Panc1 (cell line): ENCODE measurements at regions not wholly inside any gene's neighbourhood (a gene's known extent, or its start where the extent isn't known, plus 50 kb on each side); places are given as distances from the start of the nearest gene placed in this dataset.
"Not testable (repeated sequence)": the region's sequence is repeated elsewhere in the genome, so short reads cannot be mapped to it uniquely, and the experiment has no call there.

ENCODE experiments used
- ATAC-seq: fragments of 200-7000 bp; cut with Tn5 transposase; 2 replicates; pipeline ENCODE4 v1.9.1; 2020; ENCODE audit warnings: mild to moderate bottlenecking, moderate library complexity
- BruUV-seq: library from RNA; stranded (reverse); fragments of 400-500 nt; replicated peaks from 2 replicates; lab custom pipeline; 2021; lab: Mats Ljungman, UMichigan
- CTCF ChIA-PET: fragments of 300-600 bp; sonication (Branson Sonifier 250); formaldehyde crosslinking; loops from one replicate; lab custom pipeline; 2022; ENCODE audit warnings: antibody characterized with exemption; lab: Charles Lee
- POLR2A ChIA-PET: fragments of 300-600 bp; sonication (Branson Sonifier 250); formaldehyde crosslinking; loops from one replicate; lab custom pipeline; 2022; ENCODE audit warnings: antibody characterized with exemption; lab: Charles Lee
- DNase-seq: peaks from one replicate; pipeline ENCODE4 v3.0.0-alpha.2; 2010; ENCODE audit warnings: low read depth, low spot score
- H3K27ac ChIP-seq: 2 replicates; pipeline ENCODE4 v1.5.1; 2011; ENCODE audit warnings: mild to moderate bottlenecking, low read length, inconsistent platforms
- H3K27me3 ChIP-seq: fragments of 200-500 bp; sonication (Bioruptor generic); 2 replicates; pipeline ENCODE4 v1.6.0; 2014; ENCODE audit warnings: low read length, inconsistent platforms; ENCODE audit not compliant: control insufficient read depth, insufficient read depth
- H3K36me3 ChIP-seq: fragments of 200-500 bp; sonication (Bioruptor generic); 2 replicates; pipeline ENCODE4 v1.5.1; 2014; ENCODE audit warnings: inconsistent platforms, mild to moderate bottlenecking, low read length, moderate library complexity; ENCODE audit not compliant: control insufficient read depth, insufficient read depth
- H3K4me1 ChIP-seq: 2 replicates; pipeline ENCODE4 v1.5.1; 2011; ENCODE audit warnings: inconsistent platforms, mild to moderate bottlenecking, low read length, moderate library complexity; ENCODE audit not compliant: control insufficient read depth, insufficient read depth
- H3K4me3 ChIP-seq, 2 experiments: 2 replicates each; pipeline ENCODE4 v1.5.1; 2011 to 2012; ENCODE audit warnings: low read depth in 2 of 2, low read length in 2 of 2, mild to moderate bottlenecking in 2 of 2, inconsistent platforms in 1 of 2, moderate library complexity in 1 of 2
- H3K9me3 ChIP-seq: fragments of 200-500 bp; sonication (Bioruptor generic); 2 replicates; pipeline ENCODE4 v1.5.1; 2014; ENCODE audit warnings: low read depth, mild to moderate bottlenecking, inconsistent platforms, low read length, moderate library complexity; ENCODE audit not compliant: control insufficient read depth, insufficient read depth
- POLR2AphosphoS5 ChIP-seq: IDR thresholded peaks from 2 replicates; pipeline ENCODE4 v1.6.1; 2012; ENCODE audit warnings: mild to moderate bottlenecking, low read depth, low read length, moderate library complexity
- SIN3A ChIP-seq: IDR thresholded peaks from 2 replicates; pipeline ENCODE4 v1.6.1; 2012; ENCODE audit warnings: low read depth, mild to moderate bottlenecking, low read length, moderate library complexity, borderline replicate concordance; ENCODE audit not compliant: insufficient read depth
- TCF7L2 ChIP-seq: IDR thresholded peaks from 2 replicates; pipeline ENCODE4 v1.6.1; 2011; ENCODE audit warnings: mild to moderate bottlenecking, low read depth, low read length, inconsistent platforms
- in situ Hi-C: cut with HindIII; loops from 2 replicates; pipeline ENCODE4 v1.10.0; 2016; ENCODE audit warnings: low sequenced_read_pairs, low pct_unique_long_range_greater_than_20kb
- intact Hi-C: fragments of 100-400 bp; cut with micrococcal nuclease; formaldehyde crosslinking; loops from one replicate; pipeline ENCODE4 v1.10.0; 2022; ENCODE audit not compliant: unreplicated experiment
- TF ChIP-seq, protein P1 (sequence below), 2 experiments: IDR thresholded peaks; 2 replicates each; pipeline ENCODE4 v1.6.1; 2011 to 2012; ENCODE audit warnings: low read depth in 2 of 2, control low read depth in 1 of 2, low read length in 1 of 2, mild to moderate bottlenecking in 1 of 2, moderate library complexity in 1 of 2; ENCODE audit not compliant: insufficient read depth in 1 of 2
- TF ChIP-seq, protein P2 (sequence below): fragments of 450-650 bp; IDR thresholded peaks from 2 replicates; pipeline ENCODE4 v1.5.1; 2017; ENCODE audit warnings: mild to moderate bottlenecking

DNA sequence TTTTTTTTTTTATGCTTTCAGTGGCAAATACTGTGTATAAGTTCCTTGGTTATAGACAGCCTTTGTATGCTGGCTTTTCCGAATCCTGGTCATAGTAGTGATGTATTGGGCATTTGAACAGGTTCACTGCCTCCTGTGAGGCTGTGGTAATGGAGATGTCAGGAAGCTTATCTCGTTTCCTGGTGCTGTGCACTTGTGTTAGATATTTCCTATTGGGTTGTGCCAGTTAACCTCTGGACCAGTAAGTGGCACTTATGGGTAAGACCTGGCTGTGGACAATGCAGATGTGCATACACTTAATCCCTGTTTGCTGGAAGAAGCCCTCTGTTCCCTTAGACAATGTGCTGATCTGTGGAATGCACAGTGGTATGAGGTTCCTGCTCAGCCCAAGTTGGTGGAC is 135.4 kb upstream of the KITLG start:
- intact Hi-C loops (no loop called here), in situ Hi-C loops (no loop called here)
- ATAC-seq (no peak), DNase-seq (no peak)
- Histone ChIP-seq H3K36me3 (no peaks in the 10 kb centered on the region), H3K4me1 (no peaks in the 10 kb centered on the region), H3K27me3 (no peaks in the 10 kb centered on the region), H3K27ac (no peak overlapping the region), H3K4me3 (no peak overlapping the region), H3K9me3 (no peaks in the 10 kb centered on the region)
- POLR2A ChIA-PET: no interaction called here
- BruUV-seq: no TSS peak
- TF ChIP-seq, protein P1, sequence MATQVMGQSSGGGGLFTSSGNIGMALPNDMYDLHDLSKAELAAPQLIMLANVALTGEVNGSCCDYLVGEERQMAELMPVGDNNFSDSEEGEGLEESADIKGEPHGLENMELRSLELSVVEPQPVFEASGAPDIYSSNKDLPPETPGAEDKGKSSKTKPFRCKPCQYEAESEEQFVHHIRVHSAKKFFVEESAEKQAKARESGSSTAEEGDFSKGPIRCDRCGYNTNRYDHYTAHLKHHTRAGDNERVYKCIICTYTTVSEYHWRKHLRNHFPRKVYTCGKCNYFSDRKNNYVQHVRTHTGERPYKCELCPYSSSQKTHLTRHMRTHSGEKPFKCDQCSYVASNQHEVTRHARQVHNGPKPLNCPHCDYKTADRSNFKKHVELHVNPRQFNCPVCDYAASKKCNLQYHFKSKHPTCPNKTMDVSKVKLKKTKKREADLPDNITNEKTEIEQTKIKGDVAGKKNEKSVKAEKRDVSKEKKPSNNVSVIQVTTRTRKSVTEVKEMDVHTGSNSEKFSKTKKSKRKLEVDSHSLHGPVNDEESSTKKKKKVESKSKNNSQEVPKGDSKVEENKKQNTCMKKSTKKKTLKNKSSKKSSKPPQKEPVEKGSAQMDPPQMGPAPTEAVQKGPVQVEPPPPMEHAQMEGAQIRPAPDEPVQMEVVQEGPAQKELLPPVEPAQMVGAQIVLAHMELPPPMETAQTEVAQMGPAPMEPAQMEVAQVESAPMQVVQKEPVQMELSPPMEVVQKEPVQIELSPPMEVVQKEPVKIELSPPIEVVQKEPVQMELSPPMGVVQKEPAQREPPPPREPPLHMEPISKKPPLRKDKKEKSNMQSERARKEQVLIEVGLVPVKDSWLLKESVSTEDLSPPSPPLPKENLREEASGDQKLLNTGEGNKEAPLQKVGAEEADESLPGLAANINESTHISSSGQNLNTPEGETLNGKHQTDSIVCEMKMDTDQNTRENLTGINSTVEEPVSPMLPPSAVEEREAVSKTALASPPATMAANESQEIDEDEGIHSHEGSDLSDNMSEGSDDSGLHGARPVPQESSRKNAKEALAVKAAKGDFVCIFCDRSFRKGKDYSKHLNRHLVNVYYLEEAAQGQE (IDR thresholded peaks at IDR 0.05; ENCODE audit: insufficient read depth in 1 of 2, low read depth in 2 of 2, low read length in 1 of 2): no peak
- TF ChIP-seq POLR2AphosphoS5 (no peak), SIN3A (no peak)
- CTCF ChIA-PET: no interaction called here

DNA sequence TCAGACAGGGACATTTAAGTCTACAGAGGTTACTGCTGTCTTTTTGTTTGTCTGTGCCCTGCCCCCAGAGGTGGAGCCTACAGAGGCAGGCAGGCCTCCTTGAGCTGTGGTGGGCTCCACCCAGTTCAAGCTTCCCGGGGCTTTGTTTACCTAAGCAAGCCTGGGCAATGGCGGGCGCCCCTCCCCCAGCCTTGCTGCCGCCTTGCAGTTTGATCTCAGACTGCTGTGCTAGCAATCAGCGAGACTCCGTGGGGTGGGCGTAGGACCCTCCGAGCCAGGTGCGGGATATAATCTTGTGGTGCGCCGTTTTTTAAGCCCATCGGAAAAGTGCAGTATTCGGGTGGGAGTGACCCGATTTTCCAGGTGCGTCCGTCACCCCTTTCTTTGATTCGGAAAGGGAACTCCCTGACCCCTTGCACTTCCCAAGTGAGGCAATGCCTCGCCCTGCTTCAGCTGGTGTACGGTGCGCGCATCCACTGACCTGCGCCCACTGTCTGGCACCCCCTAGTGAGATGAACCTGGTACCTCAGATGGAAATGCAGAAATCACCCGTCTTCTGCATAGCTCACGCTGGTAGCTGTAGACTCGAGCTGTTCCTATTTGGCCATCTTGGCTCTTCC is 134.1 kb upstream of the KITLG start:
- H3K36me3 ChIP-seq, DNase-seq, POLR2A ChIA-PET, CTCF ChIA-PET, ATAC-seq, H3K9me3 ChIP-seq, H3K27me3 ChIP-seq, H3K27ac ChIP-seq, H3K4me3 ChIP-seq, in situ Hi-C loops, intact Hi-C loops, BruUV-seq, H3K4me1 ChIP-seq: not testable (repeated sequence)

DNA sequence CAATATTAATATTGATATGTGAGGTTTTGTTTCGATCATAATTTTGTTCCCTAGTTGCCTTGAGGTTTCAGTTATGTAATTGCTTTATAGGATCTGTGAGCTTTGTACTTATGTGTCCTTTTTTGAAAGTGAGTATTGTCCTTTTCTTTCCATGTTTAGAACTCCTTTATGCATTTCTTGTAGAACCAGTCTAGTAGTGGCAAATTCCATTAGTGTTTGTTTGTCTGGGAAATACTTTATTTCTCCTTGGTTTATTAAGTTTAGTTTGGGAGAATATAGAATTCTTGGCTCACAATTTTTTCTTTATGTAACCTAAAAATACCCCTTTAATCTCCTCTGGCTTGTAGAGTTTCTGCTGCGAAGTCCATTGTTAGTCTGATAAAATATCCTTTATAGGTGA is 127.5 kb upstream of the KITLG start:
- CTCF ChIA-PET: no interaction called here
- TF ChIP-seq, protein P2, sequence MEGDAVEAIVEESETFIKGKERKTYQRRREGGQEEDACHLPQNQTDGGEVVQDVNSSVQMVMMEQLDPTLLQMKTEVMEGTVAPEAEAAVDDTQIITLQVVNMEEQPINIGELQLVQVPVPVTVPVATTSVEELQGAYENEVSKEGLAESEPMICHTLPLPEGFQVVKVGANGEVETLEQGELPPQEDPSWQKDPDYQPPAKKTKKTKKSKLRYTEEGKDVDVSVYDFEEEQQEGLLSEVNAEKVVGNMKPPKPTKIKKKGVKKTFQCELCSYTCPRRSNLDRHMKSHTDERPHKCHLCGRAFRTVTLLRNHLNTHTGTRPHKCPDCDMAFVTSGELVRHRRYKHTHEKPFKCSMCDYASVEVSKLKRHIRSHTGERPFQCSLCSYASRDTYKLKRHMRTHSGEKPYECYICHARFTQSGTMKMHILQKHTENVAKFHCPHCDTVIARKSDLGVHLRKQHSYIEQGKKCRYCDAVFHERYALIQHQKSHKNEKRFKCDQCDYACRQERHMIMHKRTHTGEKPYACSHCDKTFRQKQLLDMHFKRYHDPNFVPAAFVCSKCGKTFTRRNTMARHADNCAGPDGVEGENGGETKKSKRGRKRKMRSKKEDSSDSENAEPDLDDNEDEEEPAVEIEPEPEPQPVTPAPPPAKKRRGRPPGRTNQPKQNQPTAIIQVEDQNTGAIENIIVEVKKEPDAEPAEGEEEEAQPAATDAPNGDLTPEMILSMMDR: no peak
- TF ChIP-seq SIN3A (no peak), POLR2AphosphoS5 (no peak), TCF7L2 (no peak)
- TF ChIP-seq, protein P1 (IDR thresholded peaks at IDR 0.05; ENCODE audit: insufficient read depth in 1 of 2, low read depth in 2 of 2, low read length in 1 of 2): no peak
- no peak for DNase-seq
- ATAC-seq: no peak
- no peak overlapping the region for H3K27ac ChIP-seq
- no peaks in the 10 kb centered on the region for H3K27me3 ChIP-seq
- H3K4me1 ChIP-seq: no peaks in the 10 kb centered on the region
- H3K4me3 ChIP-seq: no peak overlapping the region
- BruUV-seq: no TSS peak
- POLR2A ChIA-PET: no interaction called here
- in situ Hi-C loops (no loop called here), intact Hi-C loops (no loop called here)
- H3K36me3 ChIP-seq: no peaks in the 10 kb centered on the region
- H3K9me3 ChIP-seq: no peaks in the 10 kb centered on the region
